A673 (cell line): ENCODE measurements at regions not wholly inside any gene's neighbourhood (a gene's known extent, or its start where the extent isn't known, plus 50 kb on each side); places are given as distances from the start of the nearest gene placed in this dataset.

Source experiments
- EZH2 ChIP-seq: fragments of 200-600 bp; sonication (generic); IDR thresholded peaks from 2 replicates; pipeline ENCODE4 v1.6.1; 2017; ENCODE audit warnings: borderline replicate concordance, low read depth, mild to moderate bottlenecking, mixed read lengths, antibody characterized with exemption, low read length; ENCODE audit not compliant: poor library complexity, severe bottlenecking
- TF ChIP-seq, protein P1 (sequence below): fragments of 300-800, 200-600 bp; sonication (generic); conservative IDR thresholded peaks from 2 replicates; pipeline ENCODE4 v1.5.1; 2017; ENCODE audit warnings: low read depth, mild to moderate bottlenecking, antibody characterized with exemption, low read length, moderate library complexity, mixed read lengths

DNA sequence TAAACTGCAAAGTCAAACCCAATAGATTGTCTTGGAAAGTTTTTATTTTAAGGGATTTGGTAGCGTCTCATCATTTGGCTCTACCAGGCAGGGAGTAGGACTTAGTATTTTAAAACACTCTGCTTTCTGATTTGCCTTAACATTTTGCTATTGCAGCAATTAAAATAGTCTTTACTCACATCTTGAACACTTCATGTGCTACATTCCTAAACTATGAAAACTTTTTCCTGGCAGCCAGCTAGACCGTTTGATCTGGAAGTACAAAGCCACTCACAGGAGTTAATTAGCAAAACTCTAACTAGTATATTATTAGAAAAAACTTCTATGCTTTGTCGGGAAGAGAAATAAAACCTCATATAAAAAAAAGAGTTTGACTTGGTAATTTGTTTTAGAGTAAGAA lies 111.4 kb downstream of the TFPI2 start:
- TF ChIP-seq, protein P1, sequence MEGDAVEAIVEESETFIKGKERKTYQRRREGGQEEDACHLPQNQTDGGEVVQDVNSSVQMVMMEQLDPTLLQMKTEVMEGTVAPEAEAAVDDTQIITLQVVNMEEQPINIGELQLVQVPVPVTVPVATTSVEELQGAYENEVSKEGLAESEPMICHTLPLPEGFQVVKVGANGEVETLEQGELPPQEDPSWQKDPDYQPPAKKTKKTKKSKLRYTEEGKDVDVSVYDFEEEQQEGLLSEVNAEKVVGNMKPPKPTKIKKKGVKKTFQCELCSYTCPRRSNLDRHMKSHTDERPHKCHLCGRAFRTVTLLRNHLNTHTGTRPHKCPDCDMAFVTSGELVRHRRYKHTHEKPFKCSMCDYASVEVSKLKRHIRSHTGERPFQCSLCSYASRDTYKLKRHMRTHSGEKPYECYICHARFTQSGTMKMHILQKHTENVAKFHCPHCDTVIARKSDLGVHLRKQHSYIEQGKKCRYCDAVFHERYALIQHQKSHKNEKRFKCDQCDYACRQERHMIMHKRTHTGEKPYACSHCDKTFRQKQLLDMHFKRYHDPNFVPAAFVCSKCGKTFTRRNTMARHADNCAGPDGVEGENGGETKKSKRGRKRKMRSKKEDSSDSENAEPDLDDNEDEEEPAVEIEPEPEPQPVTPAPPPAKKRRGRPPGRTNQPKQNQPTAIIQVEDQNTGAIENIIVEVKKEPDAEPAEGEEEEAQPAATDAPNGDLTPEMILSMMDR, result no peak
- TF ChIP-seq EZH2, result no peak
